Muscle of arm (tissue), 1 donor: ENCODE measurements at regions not wholly inside any gene's neighbourhood (a gene's known extent, or its start where the extent isn't known, plus 50 kb on each side); places are given as distances from the start of the nearest gene placed in this dataset.
A peak's percentile ranks its signal among the peaks of the same experiment; 100 is the strongest.
"Not testable (repeated sequence)": the region's sequence is repeated elsewhere in the genome, so short reads cannot be mapped to it uniquely, and the experiment has no call there.

Experiments used
- DNase-seq: peaks from one replicate; pipeline ENCODE4 v3.0.0-alpha.2; 2013

DNA sequence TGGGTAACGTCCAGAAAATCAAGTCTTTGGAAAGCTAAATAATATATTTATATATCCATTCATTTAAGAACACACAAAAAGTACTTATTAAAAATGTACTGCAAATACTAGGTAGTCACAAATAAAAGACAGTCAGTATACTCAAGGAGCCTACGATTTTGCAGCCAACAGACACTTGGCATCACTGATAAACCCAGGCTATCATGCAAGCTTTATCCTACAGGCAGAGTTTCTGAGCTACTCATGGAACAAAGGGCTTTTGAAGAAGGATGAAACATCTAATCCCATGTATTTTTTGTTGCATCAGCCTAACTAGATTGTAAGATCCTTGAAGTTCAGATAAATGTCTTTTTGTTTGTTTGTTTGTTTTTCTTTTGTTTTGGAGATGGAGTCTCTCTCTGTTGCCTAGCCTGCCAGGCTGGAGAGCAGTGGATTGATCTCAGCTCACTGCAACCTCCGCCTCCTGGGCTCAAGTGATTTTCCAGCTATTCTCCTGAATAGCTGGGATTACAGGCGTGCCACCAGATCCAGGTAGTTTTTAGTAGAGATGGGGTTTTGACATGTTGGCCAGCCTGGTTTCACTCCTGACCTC, 319.4 kb upstream of the MDFIC2 start:
- DNase-seq, result no peak

- DNase-seq, result no peak
Measured at GRCh38 chr3:70621451-70621850, 309.0 kb upstream of the MDFIC2 start.

GRCh38 chr3:70620956-70621355, 308.5 kb upstream of the MDFIC2 start:
- DNase-seq, result no peak

GRCh38 chr3:70620367-70620766, 307.9 kb upstream of the MDFIC2 start:
- DNase-seq, result no peak

- no peak for DNase-seq
Measured at GRCh38 chr3:70618151-70618550, 305.7 kb upstream of the MDFIC2 start.

DNA sequence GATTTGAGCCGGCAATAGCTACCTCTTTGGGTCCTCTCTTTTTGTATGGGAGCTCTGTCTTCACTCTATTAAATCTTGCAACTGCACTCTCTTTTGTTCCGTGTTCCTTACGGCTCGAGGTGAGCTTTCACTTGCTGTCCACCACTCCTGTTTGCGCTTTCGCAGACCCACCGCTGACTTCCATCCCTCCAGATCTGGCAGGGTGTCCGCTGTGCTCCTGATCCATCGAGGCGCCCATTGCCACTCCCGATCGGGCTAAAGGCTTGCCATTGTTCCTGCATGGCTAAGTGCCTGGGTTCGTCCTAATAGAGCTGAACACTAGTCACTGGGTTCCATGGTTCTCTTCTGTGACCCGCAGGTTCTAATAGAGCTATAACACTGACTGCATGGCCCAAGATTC, 304.9 kb upstream of the MDFIC2 start:
- DNase-seq, result not testable (repeated sequence)

GRCh38 chr3:70615286-70615685, 302.8 kb upstream of the MDFIC2 start:
- no peak for DNase-seq

- no peak for DNase-seq
Measured at GRCh38 chr3:70614111-70614510, 301.7 kb upstream of the MDFIC2 start.

DNA sequence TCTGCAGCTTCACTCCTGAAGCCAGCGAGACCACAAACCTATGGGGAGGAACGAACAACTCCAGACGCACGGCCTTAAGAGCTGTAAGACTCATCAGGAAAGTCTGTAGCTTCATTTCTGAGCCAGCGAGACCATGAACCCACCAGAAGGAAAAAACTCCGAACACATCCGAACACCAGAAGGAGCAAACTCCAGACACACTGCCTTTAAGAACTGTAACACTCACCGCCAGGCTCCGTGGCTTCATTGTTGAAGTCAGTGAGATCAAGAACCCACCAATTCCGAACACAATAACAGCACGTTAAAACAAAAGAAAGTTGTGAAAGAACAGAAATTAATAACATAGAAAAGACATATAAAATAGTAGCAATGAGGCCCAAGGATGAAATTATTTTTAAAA, 300.5 kb upstream of the MDFIC2 start:
- no peak for DNase-seq

- not testable (repeated sequence) for DNase-seq
Measured at GRCh38 chr3:70611667-70612277, 299.3 kb upstream of the MDFIC2 start.

GRCh38 chr3:70608434-70608833, 296.0 kb upstream of the MDFIC2 start:
- DNase-seq, result no peak

DNA sequence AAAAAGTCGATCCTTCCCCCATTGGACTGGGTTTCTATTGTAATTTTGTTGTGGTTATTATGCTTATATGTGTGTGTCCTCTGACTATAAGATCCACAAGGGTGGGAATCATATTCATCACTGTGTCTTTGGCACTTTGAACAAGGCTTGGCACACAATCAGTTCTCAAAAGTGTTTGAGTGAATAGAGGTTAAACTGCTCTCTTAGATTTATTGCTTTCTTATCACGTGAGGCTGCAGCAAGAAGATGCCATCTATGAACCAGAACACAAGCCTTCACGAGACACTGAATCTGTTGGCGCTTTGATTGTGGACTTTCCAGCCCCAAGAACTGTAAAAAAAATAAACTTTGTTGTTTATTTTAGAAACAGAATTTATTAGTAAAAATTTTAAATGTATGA, 295.0 kb upstream of the MDFIC2 start:
- no peak for DNase-seq

GRCh38 chr3:70606018-70606417, 293.6 kb upstream of the MDFIC2 start:
- no peak for DNase-seq

DNA sequence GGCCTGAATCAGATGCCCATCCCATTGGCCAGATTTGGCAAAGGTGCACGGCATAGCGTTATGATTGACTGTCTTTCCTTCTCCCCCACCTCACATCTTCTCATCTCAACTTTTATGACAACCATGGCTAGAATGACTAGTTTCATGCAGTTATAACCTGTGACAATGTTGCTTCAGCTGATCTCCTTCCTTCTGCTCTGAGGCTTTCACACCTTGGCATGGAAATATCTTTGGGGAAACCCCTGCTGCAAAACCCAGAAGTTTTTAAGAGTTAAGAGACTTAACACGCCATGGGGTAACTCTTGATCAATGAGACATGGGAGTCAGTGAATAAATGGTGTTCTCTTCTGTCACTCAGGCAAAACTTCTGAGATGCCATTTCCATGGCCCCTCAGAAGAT, 290.7 kb upstream of the MDFIC2 start:
- DNase-seq, result no peak

GRCh38 chr3:70597312-70597711, 284.9 kb upstream of the MDFIC2 start:
- no peak for DNase-seq

DNA sequence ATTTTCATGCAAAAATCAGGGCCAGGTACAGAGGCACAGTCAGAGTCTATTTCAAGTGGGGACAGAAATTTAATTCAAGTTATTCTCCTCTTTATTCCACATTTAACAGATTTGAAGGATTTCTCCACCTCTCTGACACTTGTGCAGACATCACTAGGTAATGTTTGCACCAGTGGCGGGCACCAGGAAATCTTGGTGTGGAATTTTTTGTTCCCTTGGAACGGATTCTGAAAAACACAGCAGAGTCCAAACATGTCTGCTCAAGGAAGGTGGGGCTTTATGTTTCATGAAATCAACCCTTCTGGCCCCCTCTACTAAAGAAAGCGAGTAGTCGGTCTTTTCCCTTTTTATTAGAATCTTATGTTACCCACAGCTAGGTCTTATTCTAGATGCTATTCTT, 271.2 kb upstream of the MDFIC2 start:
- no peak for DNase-seq

DNA sequence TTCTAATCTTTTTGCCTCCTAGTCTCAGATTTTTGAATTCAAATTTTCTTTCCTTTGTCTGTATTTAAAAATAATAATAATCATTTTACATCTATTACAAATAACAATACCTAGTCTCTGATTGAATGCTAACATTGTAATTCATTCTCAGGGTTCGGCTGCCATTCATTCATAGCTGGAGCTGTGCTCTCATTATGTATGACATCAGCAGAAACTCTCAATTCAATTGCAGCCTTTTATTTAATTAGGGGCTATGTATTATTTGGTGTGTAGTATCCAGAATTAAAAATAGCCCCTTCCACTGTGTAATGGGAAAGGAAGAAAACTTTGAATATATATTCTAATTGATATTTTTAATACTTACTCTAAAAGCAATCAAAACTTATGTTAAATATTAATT, 270.4 kb upstream of the MDFIC2 start:
- DNase-seq, result no peak

DNA sequence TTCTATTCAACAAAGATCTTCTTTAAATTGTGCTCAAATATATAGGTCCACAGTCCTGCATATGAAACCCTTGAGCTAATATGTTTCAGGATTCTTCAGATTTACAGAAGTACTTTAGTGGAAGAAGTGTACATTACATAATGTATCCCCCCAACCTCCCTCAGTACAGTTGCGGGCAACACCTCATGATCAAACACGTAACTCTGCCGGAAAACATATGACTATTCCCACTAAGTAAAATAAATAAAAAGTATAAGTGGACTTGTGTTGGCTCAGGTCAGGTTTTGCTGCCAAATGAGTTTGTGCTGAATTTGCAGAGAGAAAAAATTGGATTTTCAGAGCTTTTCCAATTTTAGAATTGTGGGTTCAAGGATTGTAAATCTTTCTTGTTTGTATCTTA, 267.6 kb upstream of the MDFIC2 start:
- no peak for DNase-seq

DNA sequence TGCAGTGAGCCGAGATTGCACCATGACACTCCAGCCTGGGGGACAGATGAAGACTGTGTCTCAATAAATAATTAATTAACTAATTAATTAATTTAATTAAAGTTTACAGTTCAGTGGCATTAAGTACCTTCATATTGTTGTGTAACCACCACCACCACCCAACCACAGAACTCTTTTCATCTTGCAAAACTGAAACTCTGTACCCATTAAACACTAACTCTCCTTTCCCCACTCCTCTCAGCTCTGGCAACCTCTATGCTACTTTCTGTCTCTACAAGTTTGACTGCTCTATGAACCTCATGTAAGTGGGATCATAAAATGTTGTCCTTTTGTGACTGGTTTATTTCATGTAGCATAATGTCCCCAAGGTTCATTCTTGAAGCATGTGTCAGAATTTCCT, 259.3 kb upstream of the MDFIC2 start:
- no peak for DNase-seq

DNA sequence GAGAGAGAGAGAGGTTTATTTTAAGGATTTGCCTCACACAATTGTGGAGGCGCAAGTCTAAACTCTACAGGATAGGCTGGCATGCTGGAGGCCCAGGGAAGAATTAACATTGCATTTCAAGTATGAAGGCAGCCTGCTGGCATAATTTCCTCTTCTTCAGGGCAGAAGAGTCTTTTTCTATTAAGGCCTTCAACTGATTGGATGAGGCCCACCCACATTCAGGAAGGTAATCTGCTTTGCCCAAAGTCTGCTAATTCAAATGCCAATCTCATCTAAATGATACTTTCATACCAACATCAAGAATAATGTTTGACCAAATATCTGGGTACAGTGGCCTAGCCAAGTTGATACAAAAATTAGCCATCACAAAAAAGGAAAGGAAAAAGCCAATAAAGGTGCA, 258.1 kb upstream of the MDFIC2 start:
- no peak for DNase-seq

DNA sequence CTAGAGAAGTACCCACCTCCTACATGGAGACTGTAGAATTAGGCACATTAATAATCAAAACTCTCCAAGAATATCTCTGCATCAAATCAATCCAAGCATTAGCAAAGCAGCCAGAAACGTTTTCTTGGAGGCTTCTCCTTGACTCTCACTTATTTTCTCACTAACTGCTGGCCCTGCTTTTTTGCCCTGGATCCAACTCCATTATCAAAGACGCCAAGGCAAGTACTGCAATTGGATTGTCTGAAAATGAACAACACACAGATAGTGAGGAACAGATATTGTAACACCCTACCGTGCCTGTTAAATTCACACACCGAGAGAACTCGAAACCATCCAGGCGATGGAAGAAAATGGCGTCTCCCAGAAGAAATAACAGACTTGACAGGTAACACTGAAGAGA, 256.2 kb upstream of the MDFIC2 start:
- peak; percentile 7 for DNase-seq

GRCh38 chr3:70565861-70566260, 253.4 kb upstream of the MDFIC2 start:
- no peak for DNase-seq

- DNase-seq, result no peak
Measured at GRCh38 chr3:70564552-70564951, 252.1 kb upstream of the MDFIC2 start.

DNA sequence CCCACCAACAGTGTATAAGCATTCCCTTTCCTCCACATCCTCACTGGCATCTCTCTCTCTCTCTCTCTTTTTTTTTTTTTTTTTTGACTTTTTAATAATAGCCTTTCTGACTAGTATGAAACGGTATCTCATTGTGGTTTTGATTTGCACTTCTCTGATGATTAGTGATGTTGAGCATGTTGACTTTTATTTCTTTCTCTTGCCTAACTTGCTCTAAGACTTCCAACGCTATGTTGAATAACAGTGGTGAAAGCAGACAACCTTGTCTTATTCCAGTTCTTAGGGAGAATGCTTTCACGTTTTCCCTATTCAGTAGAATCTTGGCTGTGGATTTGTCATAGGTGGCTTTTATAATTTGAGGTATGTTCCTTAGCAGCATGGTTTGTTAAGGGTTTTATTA, 249.4 kb upstream of the MDFIC2 start:
- DNase-seq, result no peak
